Kidney (tissue), 13 donors: ENCODE measurements at regions not wholly inside any gene's neighbourhood (a gene's known extent, or its start where the extent isn't known, plus 50 kb on each side); places are given as distances from the start of the nearest gene placed in this dataset.
A peak's percentile ranks its signal among the peaks of the same experiment; 100 is the strongest.
"Not testable (repeated sequence)": the region's sequence is repeated elsewhere in the genome, so short reads cannot be mapped to it uniquely, and the experiment has no call there.

Source experiments
- DNase-seq, 5 donors: peaks; one replicate each; pipeline ENCODE4 v3.0.0-alpha.2; 2013 to 2020
- FAIRE-seq: peaks from 2 replicates; lab custom pipeline; 2012; peaks lifted over from hg19 to GRCh38; lab: Jason Lieb, UNC
- H3K27ac ChIP-seq, 2 donors: one replicate each; pipeline ENCODE4 v1.7.0; 2013; ENCODE audit warnings: low read depth in 2 of 2, low read length in 2 of 2, inconsistent platforms in 1 of 2
- H3K27me3 ChIP-seq: one replicate; pipeline ENCODE4 v1.7.1; 2013; ENCODE audit warnings: low read length, inconsistent platforms; ENCODE audit not compliant: control insufficient read depth, insufficient read depth
- H3K36me3 ChIP-seq, 3 donors: one replicate each; pipeline versions ENCODE4 v1.7.0 to v1.7.1; 2013; ENCODE audit warnings: low read length in 3 of 3, control low read depth in 1 of 3, inconsistent platforms in 1 of 3; ENCODE audit not compliant: insufficient read depth in 3 of 3, control insufficient read depth in 2 of 3
- H3K4me1 ChIP-seq, 3 donors: one replicate each; pipeline versions ENCODE4 v1.7.0 to v1.7.1; 2013; ENCODE audit warnings: low read length in 3 of 3, inconsistent platforms in 1 of 3, low read depth in 1 of 3; ENCODE audit not compliant: control insufficient read depth in 2 of 3, insufficient read depth in 2 of 3
- H3K4me3 ChIP-seq, 3 donors: one replicate each; pipeline versions ENCODE4 v1.7.0 to v1.8.1; 2013; ENCODE audit warnings: low read length in 3 of 3, control low read depth in 1 of 3, inconsistent platforms in 1 of 3
- H3K9ac ChIP-seq, 3 donors: one replicate each; pipeline versions ENCODE4 v1.7.0 to v1.7.1; 2013; ENCODE audit warnings: low read length in 3 of 3, control low read depth in 1 of 3, inconsistent platforms in 1 of 3
- H3K9me3 ChIP-seq, 3 donors: one replicate each; pipeline versions ENCODE4 v1.7.0 to v1.7.1; 2013; ENCODE audit warnings: low read length in 3 of 3, control low read depth in 1 of 3, inconsistent platforms in 1 of 3; ENCODE audit not compliant: control insufficient read depth in 2 of 3, insufficient read depth in 1 of 3
- intact Hi-C: fragments of 100-400 bp; cut with DNase I; formaldehyde crosslinking; loops from one replicate; pipeline ENCODE4 v1.11.1; 2022
- TF ChIP-seq, protein P1 (sequence below): IDR thresholded peaks from 3 replicates; pipeline ENCODE4 v1.5.1; 2012; ENCODE audit warnings: mild to moderate bottlenecking, moderate library complexity, borderline replicate concordance; ENCODE audit not compliant: insufficient read depth; ENCODE audit errors: extremely low read depth
- donor health status: control.
- donor health status: control.
- donor health status: control.
- donor health status: control.
- donor health status: control.
- donor health status: DM: yes; HTN: yes; CAD: no.
- donor health status: Normal renal cell carcinoma (clear cell type).

DNA sequence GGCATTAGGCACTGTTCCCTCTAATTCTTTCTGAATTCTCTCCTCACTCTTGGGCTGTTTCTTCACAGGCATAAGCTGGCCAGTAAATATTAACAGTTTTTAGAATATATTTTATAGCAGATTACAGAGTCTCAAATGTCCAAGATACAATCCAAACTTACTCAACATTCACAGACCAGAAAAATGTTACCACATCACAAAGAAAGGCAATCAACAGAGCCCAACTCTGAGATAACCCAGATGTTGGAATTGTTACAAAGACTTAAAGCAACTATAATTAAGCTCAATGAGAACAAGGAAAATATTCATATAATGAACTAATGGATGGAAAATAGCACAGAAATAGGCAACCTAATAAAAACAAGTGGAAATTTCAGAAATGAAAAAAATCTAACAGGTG lies 401.1 kb upstream of the RGMB start:
- Histone ChIP-seq H3K27me3 (no peaks in the 10 kb centered on the region), H3K4me1 (no peaks in the 10 kb centered on the region), H3K9me3 (no peaks in the 10 kb centered on the region), H3K27ac (no peak overlapping the region), H3K4me3 (no peak overlapping the region), H3K9ac (no peak overlapping the region), H3K36me3 (no peaks in the 10 kb centered on the region)
- intact Hi-C loops = no loop called here
- TF ChIP-seq, protein P1, sequence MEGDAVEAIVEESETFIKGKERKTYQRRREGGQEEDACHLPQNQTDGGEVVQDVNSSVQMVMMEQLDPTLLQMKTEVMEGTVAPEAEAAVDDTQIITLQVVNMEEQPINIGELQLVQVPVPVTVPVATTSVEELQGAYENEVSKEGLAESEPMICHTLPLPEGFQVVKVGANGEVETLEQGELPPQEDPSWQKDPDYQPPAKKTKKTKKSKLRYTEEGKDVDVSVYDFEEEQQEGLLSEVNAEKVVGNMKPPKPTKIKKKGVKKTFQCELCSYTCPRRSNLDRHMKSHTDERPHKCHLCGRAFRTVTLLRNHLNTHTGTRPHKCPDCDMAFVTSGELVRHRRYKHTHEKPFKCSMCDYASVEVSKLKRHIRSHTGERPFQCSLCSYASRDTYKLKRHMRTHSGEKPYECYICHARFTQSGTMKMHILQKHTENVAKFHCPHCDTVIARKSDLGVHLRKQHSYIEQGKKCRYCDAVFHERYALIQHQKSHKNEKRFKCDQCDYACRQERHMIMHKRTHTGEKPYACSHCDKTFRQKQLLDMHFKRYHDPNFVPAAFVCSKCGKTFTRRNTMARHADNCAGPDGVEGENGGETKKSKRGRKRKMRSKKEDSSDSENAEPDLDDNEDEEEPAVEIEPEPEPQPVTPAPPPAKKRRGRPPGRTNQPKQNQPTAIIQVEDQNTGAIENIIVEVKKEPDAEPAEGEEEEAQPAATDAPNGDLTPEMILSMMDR = no peak
- FAIRE-seq = no peak
- no peak for DNase-seq

DNA sequence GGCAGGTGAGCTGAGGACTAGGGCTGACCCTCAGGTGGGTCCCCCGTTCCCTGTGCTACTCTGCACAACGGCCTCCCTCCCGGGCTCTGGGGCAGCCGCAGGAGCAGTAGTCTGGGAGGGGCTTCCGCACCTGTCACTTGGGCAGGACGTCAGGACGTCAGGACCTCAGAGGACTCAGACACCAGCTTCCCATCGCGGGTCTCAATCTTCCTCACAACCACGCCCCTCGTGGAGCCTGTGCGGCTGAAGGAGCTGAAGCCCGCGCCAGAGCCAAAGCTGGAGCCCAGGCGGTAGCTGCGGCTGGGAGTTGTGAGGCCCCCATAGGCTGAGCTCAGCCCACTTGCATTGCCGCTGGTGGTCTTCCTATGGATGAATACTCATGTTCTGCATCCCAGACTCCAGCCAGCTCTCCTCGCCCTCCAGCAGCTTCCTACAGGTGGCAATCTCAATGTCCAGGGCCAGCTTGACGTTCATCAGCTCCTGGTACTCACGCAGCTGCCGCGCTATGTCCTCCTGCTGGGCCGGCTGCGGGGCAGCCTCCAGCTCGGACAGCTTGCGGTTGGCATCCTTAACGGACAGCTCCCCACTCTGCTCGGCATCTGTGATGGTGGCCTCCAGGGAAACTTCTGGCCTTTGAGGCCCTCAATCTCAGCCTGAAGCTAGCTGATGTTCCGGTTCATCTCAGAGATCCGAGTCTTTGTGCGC lies 381.4 kb upstream of the RGMB start:
- Histone ChIP-seq H3K9me3 (no peaks in the 10 kb centered on the region), H3K4me1 (no peaks in the 10 kb centered on the region), H3K9ac (no peak overlapping the region), H3K4me3 (no peak overlapping the region), H3K36me3 (no peaks in the 10 kb centered on the region), H3K27me3 (no peaks in the 10 kb centered on the region), H3K27ac (no peak overlapping the region)
- DNase-seq (peak in 1 of 5 donors; percentile 63), FAIRE-seq (no peak)
- TF ChIP-seq, protein P1 = no peak
- intact Hi-C loops = no loop called here

DNA sequence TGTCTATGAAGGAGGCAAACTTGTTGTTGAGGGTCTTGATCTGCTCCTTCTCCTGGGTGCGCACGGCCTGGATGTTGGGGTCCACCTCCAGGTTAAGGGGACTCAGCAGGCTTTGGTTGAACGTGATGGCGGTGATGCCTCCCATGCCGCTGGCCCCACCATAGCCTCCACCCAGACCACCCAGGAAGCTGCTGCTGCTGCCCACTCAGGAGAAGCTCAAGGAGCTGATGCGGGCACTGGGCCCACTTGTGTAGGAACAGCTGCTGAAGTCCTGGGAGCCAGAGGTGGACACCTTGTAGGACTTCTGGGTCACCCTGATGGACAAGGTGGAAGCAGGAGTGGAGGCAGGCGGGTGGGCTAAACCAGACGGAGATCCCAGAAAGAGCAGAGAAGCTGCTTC lies 380.3 kb upstream of the RGMB start:
- FAIRE-seq, DNase-seq, intact Hi-C loops, H3K4me1 ChIP-seq, H3K4me3 ChIP-seq, H3K36me3 ChIP-seq, H3K9ac ChIP-seq, H3K27me3 ChIP-seq, H3K27ac ChIP-seq, H3K9me3 ChIP-seq: not testable (repeated sequence)

DNA sequence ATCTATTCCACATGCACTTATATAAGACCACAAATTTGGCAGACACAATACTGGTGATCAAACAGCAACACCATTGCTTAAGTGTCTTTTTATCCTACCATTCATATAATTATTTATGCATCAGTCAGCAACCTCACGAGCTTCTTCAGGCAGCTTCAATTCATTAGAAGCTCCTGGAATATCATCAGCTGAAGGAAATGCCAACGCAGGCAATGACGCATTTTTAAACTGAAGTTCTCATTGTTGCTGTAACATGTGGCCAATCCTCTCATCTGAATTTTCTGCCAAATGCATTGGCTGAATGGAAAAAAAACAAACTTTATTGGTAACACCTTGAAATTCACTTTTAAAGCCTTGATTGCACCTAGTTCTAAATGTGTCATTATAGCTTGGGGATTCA lies 376.4 kb upstream of the RGMB start:
- intact Hi-C loops = no loop called here
- TF ChIP-seq, protein P1 = no peak
- Histone ChIP-seq H3K4me1 (no peaks in the 10 kb centered on the region), H3K9ac (no peak overlapping the region), H3K36me3 (no peaks in the 10 kb centered on the region), H3K4me3 (no peak overlapping the region), H3K27me3 (no peaks in the 10 kb centered on the region), H3K9me3 (no peaks in the 10 kb centered on the region), H3K27ac (no peak overlapping the region)
- FAIRE-seq (no peak), DNase-seq (no peak)
